Keratinocyte (primary cell): ENCODE measurements at regions not wholly inside any gene's neighbourhood (a gene's known extent, or its start where the extent isn't known, plus 50 kb on each side); places are given as distances from the start of the nearest gene placed in this dataset.

ENCODE experiments used
- DNase-seq: peaks from one replicate; pipeline ENCODE4 v3.0.0-alpha.2; 2011; ENCODE audit warnings: low read depth, missing footprints, low spot score
- FAIRE-seq: peaks from 2 replicates; lab custom pipeline; 2011; peaks lifted over from hg19 to GRCh38; lab: Jason Lieb, UNC
- H2AFZ ChIP-seq: 2 replicates; pipeline ENCODE4 v1.6.0; 2012; ENCODE audit warnings: low read length, control low read depth, inconsistent platforms; ENCODE audit not compliant: control insufficient read depth
- H3K27ac ChIP-seq: 2 replicates; pipeline ENCODE4 v1.5.1; 2011; ENCODE audit warnings: low read length; ENCODE audit not compliant: control insufficient read depth, insufficient read depth
- H3K27me3 ChIP-seq: 3 replicates; pipeline ENCODE4 v1.6.0; 2011; ENCODE audit warnings: low read length; ENCODE audit not compliant: control insufficient read depth, insufficient read depth; ENCODE audit errors: extremely low read depth
- H3K36me3 ChIP-seq, 2 experiments: 2 replicates in 1 of 2; 3 replicates in 1 of 2; pipeline ENCODE4 v1.5.1; 2011; ENCODE audit warnings: low read length in 2 of 2, mild to moderate bottlenecking in 1 of 2; ENCODE audit not compliant: control insufficient read depth in 2 of 2, insufficient read depth in 2 of 2; ENCODE audit errors: extremely low read depth in 1 of 2
- H3K4me1 ChIP-seq: 3 replicates; pipeline ENCODE4 v1.5.1; 2011; ENCODE audit warnings: low read length; ENCODE audit not compliant: control insufficient read depth, insufficient read depth; ENCODE audit errors: extremely low read depth
- H3K4me2 ChIP-seq: 3 replicates; pipeline ENCODE4 v1.6.0; 2011; ENCODE audit warnings: low read depth, low read length; ENCODE audit not compliant: control insufficient read depth, insufficient read depth; ENCODE audit errors: extremely low read depth
- H3K4me3 ChIP-seq, 3 experiments: fragments of 200-600 bp in 1 of 3; sonication (generic) in 1 of 3; 2 replicates in 2 of 3; 3 replicates in 1 of 3; pipeline ENCODE4 v1.5.1; 2011 to 2016; ENCODE audit warnings: low read length in 3 of 3, mild to moderate bottlenecking in 3 of 3, control low read depth in 2 of 3, inconsistent platforms in 1 of 3, low read depth in 1 of 3, mixed read lengths in 1 of 3, mixed run types in 1 of 3, moderate library complexity in 1 of 3; ENCODE audit not compliant: control insufficient read depth in 2 of 3, insufficient read depth in 2 of 3; ENCODE audit errors: extremely low read depth in 1 of 3
- H3K79me2 ChIP-seq: 2 replicates; pipeline ENCODE4 v1.6.0; 2012; ENCODE audit warnings: low read length; ENCODE audit not compliant: control insufficient read depth, insufficient read depth
- H3K9ac ChIP-seq: 3 replicates; pipeline ENCODE4 v1.6.0; 2011; ENCODE audit warnings: low read length; ENCODE audit not compliant: control insufficient read depth, insufficient read depth; ENCODE audit errors: extremely low read depth
- H3K9me1 ChIP-seq: 3 replicates; pipeline ENCODE4 v1.6.0; 2011; ENCODE audit warnings: low read length; ENCODE audit not compliant: control insufficient read depth, insufficient read depth; ENCODE audit errors: extremely low read depth
- H3K9me3 ChIP-seq: 2 replicates; pipeline ENCODE4 v1.5.1; 2012; ENCODE audit warnings: low read depth, low read length; ENCODE audit not compliant: control insufficient read depth
- H4K20me1 ChIP-seq: 3 replicates; pipeline ENCODE4 v1.6.0; 2011; ENCODE audit warnings: low read length; ENCODE audit not compliant: control insufficient read depth, insufficient read depth; ENCODE audit errors: extremely low read depth
- EZH2 ChIP-seq: IDR thresholded peaks from one replicate; pipeline ENCODE4 v1.6.1; 2012; ENCODE audit warnings: inconsistent platforms, mild to moderate bottlenecking, low read length, moderate library complexity
- dilution Hi-C: fragments of 300-500 bp; cut with MboI; formaldehyde crosslinking; loops from one replicate; pipeline ENCODE4 v1.7.0; 2020; ENCODE audit warnings: low sequenced_read_pairs; ENCODE audit not compliant: extremely low pct_ligation_motif_present
- TF ChIP-seq, protein P1 (sequence below), 3 experiments: IDR thresholded peaks in 1 of 3; conservative IDR thresholded peaks in 1 of 3; optimal IDR thresholded peaks in 1 of 3; 2 replicates in 2 of 3; 3 replicates in 1 of 3; pipeline versions ENCODE3 to v1.5.1; 2011; ENCODE audit warnings: low read length in 3 of 3, mild to moderate bottlenecking in 3 of 3, moderate library complexity in 2 of 3, control low read depth in 1 of 3, inconsistent platforms in 1 of 3; ENCODE audit not compliant: insufficient read depth in 2 of 3; ENCODE audit errors: extremely low read depth in 1 of 3

DNA sequence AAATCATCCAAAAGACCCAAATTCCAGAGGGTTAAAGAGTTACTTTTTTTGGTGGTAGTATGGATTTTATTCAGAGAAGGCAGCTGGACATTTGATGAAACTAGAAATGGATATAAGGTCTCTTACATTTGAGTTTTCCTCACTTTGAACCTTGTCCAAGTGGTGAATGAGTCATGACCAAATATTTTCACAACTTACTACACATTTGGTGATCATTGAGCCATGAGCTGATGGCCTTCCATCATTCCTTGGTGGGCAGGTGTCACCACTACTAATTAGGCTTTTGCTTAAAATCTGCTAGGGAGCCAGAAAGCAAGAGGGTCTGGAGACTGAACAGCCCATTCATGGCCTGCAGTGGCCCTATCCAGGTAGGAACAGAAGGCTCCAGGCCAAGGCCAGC, 620.2 kb upstream of the INTU start:
- no peak overlapping the region for H3K4me3 ChIP-seq
- no peaks in the 10 kb centered on the region for H3K9me1 ChIP-seq
- DNase-seq (no peak), FAIRE-seq (peak; percentile 53)
- no peaks in the 10 kb centered on the region for H3K27me3 ChIP-seq
- TF ChIP-seq EZH2 = no peak
- TF ChIP-seq, protein P1, sequence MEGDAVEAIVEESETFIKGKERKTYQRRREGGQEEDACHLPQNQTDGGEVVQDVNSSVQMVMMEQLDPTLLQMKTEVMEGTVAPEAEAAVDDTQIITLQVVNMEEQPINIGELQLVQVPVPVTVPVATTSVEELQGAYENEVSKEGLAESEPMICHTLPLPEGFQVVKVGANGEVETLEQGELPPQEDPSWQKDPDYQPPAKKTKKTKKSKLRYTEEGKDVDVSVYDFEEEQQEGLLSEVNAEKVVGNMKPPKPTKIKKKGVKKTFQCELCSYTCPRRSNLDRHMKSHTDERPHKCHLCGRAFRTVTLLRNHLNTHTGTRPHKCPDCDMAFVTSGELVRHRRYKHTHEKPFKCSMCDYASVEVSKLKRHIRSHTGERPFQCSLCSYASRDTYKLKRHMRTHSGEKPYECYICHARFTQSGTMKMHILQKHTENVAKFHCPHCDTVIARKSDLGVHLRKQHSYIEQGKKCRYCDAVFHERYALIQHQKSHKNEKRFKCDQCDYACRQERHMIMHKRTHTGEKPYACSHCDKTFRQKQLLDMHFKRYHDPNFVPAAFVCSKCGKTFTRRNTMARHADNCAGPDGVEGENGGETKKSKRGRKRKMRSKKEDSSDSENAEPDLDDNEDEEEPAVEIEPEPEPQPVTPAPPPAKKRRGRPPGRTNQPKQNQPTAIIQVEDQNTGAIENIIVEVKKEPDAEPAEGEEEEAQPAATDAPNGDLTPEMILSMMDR (optimal IDR thresholded peaks at IDR 0.05 in 1 of 3, IDR thresholded peaks at IDR 0.05 in 1 of 3, conservative IDR thresholded peaks at IDR 0.05 in 1 of 3; ENCODE audit: extremely low read depth in 1 of 3, insufficient read depth in 2 of 3, low read length in 3 of 3) = no peak
- no peak overlapping the region for H3K9ac ChIP-seq
- no peaks in the 10 kb centered on the region for H3K36me3 ChIP-seq
- no peaks in the 10 kb centered on the region for H3K9me3 ChIP-seq
- no peaks in the 10 kb centered on the region for H4K20me1 ChIP-seq
- no peak overlapping the region for H3K27ac ChIP-seq
- no peaks in the 10 kb centered on the region for H3K79me2 ChIP-seq
- no peak overlapping the region for H3K4me2 ChIP-seq
- no peak overlapping the region for H2AFZ ChIP-seq
- dilution Hi-C loops = no loop called here
- no peaks in the 10 kb centered on the region for H3K4me1 ChIP-seq

DNA sequence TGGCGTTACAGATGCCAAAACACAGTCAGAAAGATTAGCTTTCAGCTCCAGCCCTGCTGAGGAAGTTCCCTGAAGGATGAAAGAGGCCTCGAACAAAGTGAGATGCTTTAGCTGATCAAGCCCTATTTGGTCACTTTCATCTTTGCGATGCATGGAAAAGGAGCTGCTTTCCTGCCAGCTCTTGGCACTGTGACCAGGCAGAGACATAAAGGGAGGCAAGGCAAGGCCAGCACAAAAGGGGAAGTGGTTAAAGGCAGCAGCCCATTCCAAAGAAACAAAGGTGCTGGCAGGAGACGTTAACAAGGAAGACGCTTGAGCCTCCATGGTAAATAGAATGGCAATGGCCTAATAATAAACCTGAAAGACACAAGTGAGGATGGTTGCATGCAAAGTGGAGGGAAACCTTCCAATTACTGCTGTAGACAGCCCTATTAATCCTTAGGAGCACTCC, 617.1 kb upstream of the INTU start:
- no peak for FAIRE-seq

More for the DNA sequence above, 617.1 kb upstream of the INTU start:
- Histone ChIP-seq H3K9ac (no peak overlapping the region), H3K4me1 (no peaks in the 10 kb centered on the region), H3K36me3 (no peaks in the 10 kb centered on the region), H3K4me2 (no peak overlapping the region), H3K9me1 (no peaks in the 10 kb centered on the region), H4K20me1 (no peaks in the 10 kb centered on the region), H3K27ac (no peak overlapping the region), H3K9me3 (no peaks in the 10 kb centered on the region), H3K27me3 (no peaks in the 10 kb centered on the region), H2AFZ (no peak overlapping the region), H3K79me2 (no peaks in the 10 kb centered on the region), H3K4me3 (no peak overlapping the region)
- no peak for TF ChIP-seq EZH2
- TF ChIP-seq, protein P1 (optimal IDR thresholded peaks at IDR 0.05 in 1 of 3, IDR thresholded peaks at IDR 0.05 in 1 of 3, conservative IDR thresholded peaks at IDR 0.05 in 1 of 3; ENCODE audit: extremely low read depth in 1 of 3, insufficient read depth in 2 of 3, low read length in 3 of 3) = no peak
- dilution Hi-C loops = no loop called here
- DNase-seq = no peak
